H9 (cell line): ENCODE measurements at regions not wholly inside any gene's neighbourhood (a gene's known extent, or its start where the extent isn't known, plus 50 kb on each side); places are given as distances from the start of the nearest gene placed in this dataset.
A peak's percentile ranks its signal among the peaks of the same experiment; 100 is the strongest.

Experiments
- DNase-seq: peaks from one replicate; pipeline ENCODE4 v3.0.0-alpha.2; 2017
- H2AFZ ChIP-seq: one replicate; pipeline ENCODE4 v1.6.1; 2013; ENCODE audit warnings: mild to moderate bottlenecking, low read length, control low read depth, moderate library complexity
- H2AK5ac ChIP-seq: 2 replicates; pipeline ENCODE4 v1.6.1; 2013; ENCODE audit warnings: low read length, control low read depth, mixed read lengths; ENCODE audit not compliant: insufficient read length
- H2BK120ac ChIP-seq: one replicate; pipeline ENCODE4 v1.6.1; 2013; ENCODE audit warnings: low read depth, mild to moderate bottlenecking, low read length, control low read depth, inconsistent platforms; ENCODE audit not compliant: poor library complexity, severe bottlenecking
- H2BK12ac ChIP-seq: 2 replicates; pipeline ENCODE4 v1.6.1; 2013; ENCODE audit warnings: low read length, control low read depth, mixed read lengths, low read depth; ENCODE audit not compliant: insufficient read length
- H2BK15ac ChIP-seq: 2 replicates; pipeline ENCODE4 v1.6.1; 2013; ENCODE audit warnings: low read depth, low read length, control low read depth
- H2BK20ac ChIP-seq: one replicate; pipeline ENCODE4 v1.6.1; 2013; ENCODE audit warnings: low read depth, mild to moderate bottlenecking, low read length, control low read depth, inconsistent platforms; ENCODE audit not compliant: poor library complexity, severe bottlenecking
- H2BK5ac ChIP-seq: 2 replicates; pipeline ENCODE4 v1.6.1; 2013; ENCODE audit warnings: low read length, control low read depth, mixed read lengths; ENCODE audit not compliant: insufficient read length
- H3K14ac ChIP-seq: 2 replicates; pipeline ENCODE4 v1.6.1; 2013; ENCODE audit warnings: low read length, control low read depth; ENCODE audit not compliant: insufficient read depth
- H3K18ac ChIP-seq: 2 replicates; pipeline ENCODE4 v1.6.1; 2013; ENCODE audit warnings: low read depth, mild to moderate bottlenecking, mixed read lengths, low read length, control low read depth; ENCODE audit not compliant: insufficient read length
- H3K23ac ChIP-seq: 2 replicates; pipeline ENCODE4 v1.6.1; 2013; ENCODE audit warnings: low read length, control low read depth, mixed read lengths, low read depth; ENCODE audit not compliant: insufficient read length
- H3K23me2 ChIP-seq: 2 replicates; pipeline ENCODE4 v1.6.1; 2013; ENCODE audit warnings: low read depth, mild to moderate bottlenecking, mixed read lengths, low read length, control low read depth; ENCODE audit not compliant: insufficient read length, poor library complexity, severe bottlenecking
- H3K27ac ChIP-seq: 2 replicates; pipeline ENCODE4 v1.5.1; 2013; ENCODE audit warnings: low read length, control low read depth, mixed read lengths, low read depth; ENCODE audit not compliant: insufficient read length
- H3K27me3 ChIP-seq: 2 replicates; pipeline ENCODE4 v1.6.1; 2013; ENCODE audit warnings: low read length, control low read depth, inconsistent platforms; ENCODE audit not compliant: insufficient read depth
- H3K4ac ChIP-seq: 2 replicates; pipeline ENCODE4 v1.6.1; 2013; ENCODE audit warnings: low read depth, mild to moderate bottlenecking, control low read depth, inconsistent platforms, low read length, moderate library complexity
- H3K4me1 ChIP-seq: 2 replicates; pipeline ENCODE4 v1.6.1; 2013; ENCODE audit warnings: low read length, control low read depth, inconsistent platforms; ENCODE audit not compliant: insufficient read depth
- H3K4me2 ChIP-seq: 2 replicates; pipeline ENCODE4 v1.6.1; 2013; ENCODE audit warnings: low read length, control low read depth, mixed read lengths; ENCODE audit not compliant: insufficient read length, insufficient read depth
- H3K56ac ChIP-seq: 2 replicates; pipeline ENCODE4 v1.6.1; 2013; ENCODE audit warnings: low read depth, mild to moderate bottlenecking, mixed read lengths, low read length, control low read depth; ENCODE audit not compliant: insufficient read length
- H3K79me1 ChIP-seq: 2 replicates; pipeline ENCODE4 v1.6.1; 2013; ENCODE audit warnings: low read depth, mild to moderate bottlenecking, moderate library complexity, low read length, control low read depth, inconsistent platforms; ENCODE audit not compliant: insufficient read depth, poor library complexity, severe bottlenecking
- H3K79me2 ChIP-seq: 2 replicates; pipeline ENCODE4 v1.6.1; 2013; ENCODE audit warnings: low read length, control low read depth, inconsistent platforms; ENCODE audit not compliant: insufficient read depth
- H3K9ac ChIP-seq: 2 replicates; pipeline ENCODE4 v1.6.1; 2013; ENCODE audit warnings: low read length, control low read depth, mixed read lengths; ENCODE audit not compliant: insufficient read length; ENCODE audit errors: extremely low read depth
- H3K9me3 ChIP-seq: one replicate; pipeline ENCODE4 v1.6.1; 2013; ENCODE audit warnings: low read depth, low read length, inconsistent platforms; ENCODE audit not compliant: control insufficient read depth
- H3T11ph ChIP-seq: one replicate; pipeline ENCODE4 v1.6.1; 2013; ENCODE audit warnings: mild to moderate bottlenecking, low read length, control low read depth, inconsistent platforms
- H4K20me1 ChIP-seq: one replicate; pipeline ENCODE4 v1.6.1; 2013; ENCODE audit not compliant: control insufficient read depth, insufficient read length, insufficient read depth
- H4K5ac ChIP-seq: 2 replicates; pipeline ENCODE4 v1.6.1; 2013; ENCODE audit warnings: low read depth, mild to moderate bottlenecking, mixed read lengths, low read length, control low read depth; ENCODE audit not compliant: insufficient read length
- H4K8ac ChIP-seq: replicated peaks from 2 replicates; pipeline ENCODE4 v1.6.1; 2013; ENCODE audit warnings: low read length, control low read depth, mixed read lengths, low read depth; ENCODE audit not compliant: insufficient read length
- H4K91ac ChIP-seq: 2 replicates; pipeline ENCODE4 v1.6.1; 2013; ENCODE audit warnings: low read depth, mild to moderate bottlenecking, moderate library complexity, mixed read lengths, low read length, control low read depth; ENCODE audit not compliant: insufficient read length
- H3K27ac Mint-ChIP-seq, 3 experiments: 2 replicates in 2 of 3; 3 replicates in 1 of 3; pipeline ENCODE4 v1.8.0; 2020 to 2021; ENCODE audit warnings: mixed read lengths in 3 of 3, mild to moderate bottlenecking in 1 of 3, moderate library complexity in 1 of 3
- H3K27me3 Mint-ChIP-seq: 2 replicates; pipeline ENCODE4 v1.8.0; 2021; ENCODE audit warnings: low read depth, mild to moderate bottlenecking, moderate library complexity, mixed read lengths
- H3K36me3 Mint-ChIP-seq, 3 experiments: 2 replicates in 2 of 3; 3 replicates in 1 of 3; pipeline ENCODE4 v1.8.0; 2020 to 2021; ENCODE audit warnings: low read depth in 3 of 3, mixed read lengths in 3 of 3; ENCODE audit not compliant: insufficient read depth in 1 of 3
- H3K4me1 Mint-ChIP-seq, 2 experiments: 2 replicates each; pipeline ENCODE4 v1.8.0; 2020; ENCODE audit warnings: mixed read lengths in 2 of 2
- H3K4me3 Mint-ChIP-seq, 2 experiments: 2 replicates in 1 of 2; 3 replicates in 1 of 2; pipeline ENCODE4 v1.8.0; 2020 to 2021; ENCODE audit warnings: mild to moderate bottlenecking in 2 of 2, mixed read lengths in 2 of 2, moderate library complexity in 1 of 2
- H3K9me3 Mint-ChIP-seq, 2 experiments: 2 replicates in 1 of 2; 3 replicates in 1 of 2; pipeline ENCODE4 v1.8.0; 2020; ENCODE audit warnings: mild to moderate bottlenecking in 2 of 2, mixed read lengths in 2 of 2, moderate library complexity in 1 of 2
- WGBS: extraction: QIAGEN DNeasy Blood & Tissue Kit; methylation state at CpG from one replicate; pipeline ENCODE4 v1.1.7; 2013; ENCODE audit warnings: missing lambda C conversion rate, low lambda C conversion rate, mixed read lengths; ENCODE audit not compliant: insufficient read length; ENCODE audit errors: extremely low coverage; 5-methylcytosine and 5-hydroxymethylcytosine counted together
- TF ChIP-seq, protein P1 (sequence below): fragments of 200-600 bp; sonication (generic); conservative IDR thresholded peaks from 3 replicates; pipeline ENCODE4 v1.8.0; 2021; ENCODE audit warnings: antibody characterized with exemption, mild to moderate bottlenecking

DNA sequence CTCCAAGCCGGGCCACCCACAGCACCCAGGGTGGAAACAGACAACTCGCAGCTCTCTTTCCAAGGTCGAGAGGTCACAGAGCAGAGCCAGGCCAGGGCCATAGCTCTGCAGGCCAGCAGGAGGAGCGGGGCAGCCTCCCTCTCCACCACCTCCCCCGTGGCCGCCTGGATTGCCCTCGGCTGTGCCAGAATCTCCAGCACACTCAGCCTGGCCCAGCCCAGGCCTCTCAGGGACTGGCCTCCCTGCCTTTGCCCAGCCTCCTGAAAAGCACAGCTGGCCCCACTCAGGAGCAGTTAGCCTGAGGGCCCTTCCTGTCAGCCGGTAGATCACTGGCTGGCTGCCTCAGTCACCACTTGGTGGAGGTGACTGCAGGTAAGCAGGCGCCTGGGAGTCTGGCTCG, 85.8 kb upstream of the SEC14L1 start:
- WGBS, result no CpG with 5 or more reads among the region's 10 CpGs
- Histone ChIP-seq H3K79me2 (no peaks in the 10 kb centered on the region), H3K79me1 (no peaks in the 10 kb centered on the region), H4K8ac (no peak overlapping the region), H2AFZ (no peak overlapping the region), H2BK20ac (no peak overlapping the region), H3K27ac (no peak overlapping the region), H3K18ac (no peak overlapping the region), H2BK12ac (no peak overlapping the region), H2BK5ac (no peak overlapping the region), H4K20me1 (no peaks in the 10 kb centered on the region), H3K4me2 (no peak overlapping the region), H2AK5ac (no peak overlapping the region), H3T11ph (no peak overlapping the region), H3K23me2 (no peaks in the 10 kb centered on the region), H3K14ac (no peak overlapping the region), H2BK120ac (no peak overlapping the region), H2BK15ac (no peak overlapping the region), H3K4me1 (no peaks in the 10 kb centered on the region), H3K56ac (no peak overlapping the region), H3K9ac (no peak overlapping the region), H4K91ac (no peak overlapping the region), H3K9me3 (no peaks in the 10 kb centered on the region), H4K5ac (no peak overlapping the region), H3K27me3 (no peaks in the 10 kb centered on the region), H3K4ac (no peak overlapping the region), H3K23ac (no peak overlapping the region)
- peaks cover 5 to 20% of the 10 kb centered on the region in 2 experiments for H3K4me1 Mint-ChIP-seq
- no peaks in the 10 kb centered on the region for H3K36me3 Mint-ChIP-seq
- peaks cover 0 to 2% of the 10 kb centered on the region in 2 experiments; a peak in 2 of 5 replicates for H3K9me3 Mint-ChIP-seq
- peak; percentile 52 for DNase-seq
- H3K4me3 Mint-ChIP-seq, result no peak overlapping the region
- peaks cover 3% of the 10 kb centered on the region; the same call in 1 of the 2 replicates for H3K27me3 Mint-ChIP-seq
- TF ChIP-seq, protein P1, sequence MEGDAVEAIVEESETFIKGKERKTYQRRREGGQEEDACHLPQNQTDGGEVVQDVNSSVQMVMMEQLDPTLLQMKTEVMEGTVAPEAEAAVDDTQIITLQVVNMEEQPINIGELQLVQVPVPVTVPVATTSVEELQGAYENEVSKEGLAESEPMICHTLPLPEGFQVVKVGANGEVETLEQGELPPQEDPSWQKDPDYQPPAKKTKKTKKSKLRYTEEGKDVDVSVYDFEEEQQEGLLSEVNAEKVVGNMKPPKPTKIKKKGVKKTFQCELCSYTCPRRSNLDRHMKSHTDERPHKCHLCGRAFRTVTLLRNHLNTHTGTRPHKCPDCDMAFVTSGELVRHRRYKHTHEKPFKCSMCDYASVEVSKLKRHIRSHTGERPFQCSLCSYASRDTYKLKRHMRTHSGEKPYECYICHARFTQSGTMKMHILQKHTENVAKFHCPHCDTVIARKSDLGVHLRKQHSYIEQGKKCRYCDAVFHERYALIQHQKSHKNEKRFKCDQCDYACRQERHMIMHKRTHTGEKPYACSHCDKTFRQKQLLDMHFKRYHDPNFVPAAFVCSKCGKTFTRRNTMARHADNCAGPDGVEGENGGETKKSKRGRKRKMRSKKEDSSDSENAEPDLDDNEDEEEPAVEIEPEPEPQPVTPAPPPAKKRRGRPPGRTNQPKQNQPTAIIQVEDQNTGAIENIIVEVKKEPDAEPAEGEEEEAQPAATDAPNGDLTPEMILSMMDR, result no peak
- H3K27ac Mint-ChIP-seq, result peak overlapping the region in 1 of 3 experiments; percentile 25; a peak in 1 of 7 replicates
